ENCODE measurements at regions not wholly inside any gene's neighbourhood (a gene's known extent, or its start where the extent isn't known, plus 50 kb on each side); places are given as distances from the start of the nearest gene placed in this dataset.

DNA sequence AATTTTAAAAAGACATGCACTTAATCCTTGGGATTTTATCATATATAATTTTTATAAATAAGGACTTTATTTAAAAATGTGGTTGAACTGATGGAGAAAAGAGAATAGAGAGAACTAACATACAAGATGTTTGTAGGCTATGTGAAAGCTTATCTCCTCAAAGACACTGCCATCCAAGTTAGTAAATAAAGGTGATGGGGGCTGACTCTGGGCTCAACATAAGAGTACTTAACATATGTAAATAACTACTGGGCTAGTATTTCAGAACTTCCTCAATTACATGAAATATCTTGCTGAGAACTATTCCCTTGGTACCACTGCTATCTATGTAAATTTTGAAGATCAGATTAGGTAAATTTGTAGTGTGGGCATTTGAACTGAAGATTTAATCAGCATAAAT lies 1017.3 kb upstream of the PCDH20 start:
- H3K4me3 ChIP-seq, result no peak overlapping the region
- no peaks in the 10 kb centered on the region for H3K9me3 ChIP-seq
- TF ChIP-seq CTCF (IDR thresholded peaks at IDR 0.05) (no peak), POLR2A (IDR thresholded peaks at IDR 0.05) (no peak)
- DNase-seq, result no peak
- intact Hi-C loops (cut with DNase I), result no loop called here
- H3K27ac ChIP-seq, result no peak overlapping the region
- no peak for ATAC-seq
- H3K36me3 ChIP-seq (replicated peaks in 1 of 2; ENCODE audit: insufficient read depth in 1 of 2, low read depth in 2 of 2), result no peaks in the 10 kb centered on the region
- H3K4me1 ChIP-seq, result no peaks in the 10 kb centered on the region
- no peaks in the 10 kb centered on the region for H3K27me3 ChIP-seq

DNA sequence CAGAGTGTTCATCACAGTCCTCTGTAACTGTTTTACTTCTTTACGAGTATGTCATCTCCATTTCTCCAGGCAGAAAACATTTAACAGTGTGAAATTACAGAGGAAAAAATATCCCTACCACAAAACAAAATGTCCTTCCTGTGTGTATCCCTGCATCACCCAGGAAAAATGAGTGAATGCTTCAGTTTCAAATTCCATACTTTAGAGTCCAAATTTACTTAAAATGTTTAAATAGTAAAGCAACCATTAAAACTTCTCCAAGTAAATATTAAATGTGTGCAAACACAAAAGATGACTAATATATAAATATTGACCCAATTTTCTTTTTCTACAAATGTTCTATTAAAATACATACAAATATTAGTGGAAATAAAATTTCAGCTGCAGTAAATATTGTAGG lies 1016.6 kb upstream of the PCDH20 start:
- no peak for ATAC-seq
- no peak for DNase-seq
- 71 to 83% methylated on average over 1 of the region's 1 CpG for WGBS, 2 donors
- Histone ChIP-seq H3K27ac (no peak overlapping the region), H3K4me3 (no peak overlapping the region), H3K36me3 (replicated peaks in 1 of 2; ENCODE audit: insufficient read depth in 1 of 2, low read depth in 2 of 2) (no peaks in the 10 kb centered on the region), H3K27me3 (no peaks in the 10 kb centered on the region), H3K9me3 (no peaks in the 10 kb centered on the region), H3K4me1 (no peaks in the 10 kb centered on the region)
- TF ChIP-seq CTCF (IDR thresholded peaks at IDR 0.05) (no peak), POLR2A (IDR thresholded peaks at IDR 0.05) (no peak)
- intact Hi-C loops (cut with DNase I), result no loop called here

DNA sequence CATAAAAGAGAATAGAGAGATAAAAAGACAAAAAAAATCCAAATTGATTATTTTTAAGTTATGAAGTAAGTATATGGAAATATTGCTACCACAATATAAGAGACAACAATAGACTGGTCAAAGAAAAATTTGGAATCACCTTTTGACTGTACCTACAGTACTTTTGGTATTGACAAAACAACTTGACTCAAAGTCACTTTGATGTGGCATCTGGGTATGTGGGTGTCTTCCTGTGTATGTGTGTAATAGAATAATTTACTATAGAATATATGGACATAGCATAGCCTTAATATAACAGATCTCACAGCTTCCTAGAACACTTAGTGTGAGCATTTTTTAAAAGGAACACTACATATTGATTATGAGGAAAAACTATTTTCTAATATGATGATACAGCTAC lies 1016.2 kb upstream of the PCDH20 start:
- ATAC-seq, result no peak

DNA sequence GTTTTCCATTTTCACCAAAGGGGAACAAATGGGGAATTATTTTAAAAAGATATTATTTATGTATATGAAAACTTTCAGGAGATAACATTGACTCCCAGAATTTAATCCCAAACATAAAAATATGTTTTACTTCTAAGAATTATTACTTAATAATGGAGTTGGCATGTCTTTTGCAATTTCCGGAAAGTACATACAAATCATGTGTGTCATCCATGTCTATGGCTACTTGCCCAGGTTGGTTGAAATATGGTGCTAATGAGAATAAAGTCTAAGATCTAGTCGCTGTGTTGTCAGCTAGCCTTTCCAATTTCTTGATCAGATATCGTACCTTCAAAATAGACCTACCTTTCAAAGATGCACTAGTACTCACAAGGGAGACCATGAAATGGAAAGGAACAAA lies 1003.2 kb upstream of the PCDH20 start:
- ATAC-seq (no peak), DNase-seq (no peak)
- H3K36me3 ChIP-seq (replicated peaks in 1 of 2; ENCODE audit: insufficient read depth in 1 of 2, low read depth in 2 of 2), result no peaks in the 10 kb centered on the region
- TF ChIP-seq POLR2A (IDR thresholded peaks at IDR 0.05) (no peak), CTCF (IDR thresholded peaks at IDR 0.05) (no peak)
- 83% methylated on average over 3 of the region's 3 CpGs for WGBS, 2 donors
- no peak overlapping the region for H3K27ac ChIP-seq
- H3K9me3 ChIP-seq, result no peaks in the 10 kb centered on the region
- no peaks in the 10 kb centered on the region for H3K4me1 ChIP-seq
- no peaks in the 10 kb centered on the region for H3K27me3 ChIP-seq
- intact Hi-C loops (cut with DNase I), result no loop called here
- no peak overlapping the region for H3K4me3 ChIP-seq

More for the DNA sequence above, 1016.2 kb upstream of the PCDH20 start:
- TF ChIP-seq CTCF (IDR thresholded peaks at IDR 0.05) (no peak), POLR2A (IDR thresholded peaks at IDR 0.05) (no peak)
- no peak overlapping the region for H3K4me3 ChIP-seq
- no peaks in the 10 kb centered on the region for H3K9me3 ChIP-seq
- DNase-seq, result no peak
- intact Hi-C loops (cut with DNase I), result no loop called here
- no peak overlapping the region for H3K27ac ChIP-seq
- no peaks in the 10 kb centered on the region for H3K27me3 ChIP-seq
- H3K36me3 ChIP-seq (replicated peaks in 1 of 2; ENCODE audit: insufficient read depth in 1 of 2, low read depth in 2 of 2), result no peaks in the 10 kb centered on the region
- no peaks in the 10 kb centered on the region for H3K4me1 ChIP-seq

GRCh38 chr13:62418376-62418775 lies 1002.7 kb upstream of the PCDH20 start:
- TF ChIP-seq POLR2A (IDR thresholded peaks at IDR 0.05) (no peak), CTCF (IDR thresholded peaks at IDR 0.05) (no peak)
- intact Hi-C loops (cut with DNase I), result no loop called here
- Histone ChIP-seq H3K4me1 (no peaks in the 10 kb centered on the region), H3K4me3 (no peak overlapping the region), H3K27me3 (no peaks in the 10 kb centered on the region), H3K27ac (no peak overlapping the region), H3K9me3 (no peaks in the 10 kb centered on the region), H3K36me3 (replicated peaks in 1 of 2; ENCODE audit: insufficient read depth in 1 of 2, low read depth in 2 of 2) (no peaks in the 10 kb centered on the region)
- WGBS, 2 donors, result 60 to 66% methylated on average over 4 of the region's 4 CpGs
- ATAC-seq (no peak), DNase-seq (no peak)
